Mesendoderm (in vitro differentiated cells): ENCODE measurements at regions not wholly inside any gene's neighbourhood (a gene's known extent, or its start where the extent isn't known, plus 50 kb on each side); places are given as distances from the start of the nearest gene placed in this dataset.
A peak's percentile ranks its signal among the peaks of the same experiment; 100 is the strongest.

Source experiments
- DNase-seq: peaks from one replicate; pipeline ENCODE4 v3.0.0; 2013
- H2AK5ac ChIP-seq: 2 replicates; pipeline ENCODE4 v1.6.1; 2013; ENCODE audit warnings: low read length, inconsistent platforms
- H2BK120ac ChIP-seq: 2 replicates; pipeline ENCODE4 v1.6.1; 2013; ENCODE audit warnings: low read depth, mild to moderate bottlenecking, low read length, moderate library complexity, mixed read lengths
- H2BK15ac ChIP-seq: replicated peaks from 2 replicates; pipeline ENCODE4 v1.6.1; 2013; ENCODE audit warnings: low read depth, mild to moderate bottlenecking, moderate library complexity
- H2BK5ac ChIP-seq: 2 replicates; pipeline ENCODE4 v1.6.1; 2013; ENCODE audit warnings: low read length, inconsistent platforms
- H3K18ac ChIP-seq: 2 replicates; pipeline ENCODE4 v1.6.1; 2013; ENCODE audit warnings: mild to moderate bottlenecking, low read length, mixed read lengths
- H3K23ac ChIP-seq: one replicate; pipeline ENCODE4 v1.6.1; 2013; ENCODE audit warnings: low read length
- H3K27ac ChIP-seq: 2 replicates; pipeline ENCODE4 v1.5.1; 2013; ENCODE audit warnings: low read depth, mild to moderate bottlenecking, inconsistent platforms, low read length, moderate library complexity
- H3K27me3 ChIP-seq: 2 replicates; pipeline ENCODE4 v1.6.1; 2013; ENCODE audit warnings: low read length, control low read depth, mild to moderate bottlenecking, inconsistent platforms; ENCODE audit not compliant: insufficient read depth, poor library complexity
- H3K36me3 ChIP-seq: 2 replicates; pipeline ENCODE4 v1.6.1; 2013; ENCODE audit warnings: low read length, inconsistent platforms; ENCODE audit not compliant: control insufficient read depth, insufficient read depth
- H3K4ac ChIP-seq: one replicate; pipeline ENCODE4 v1.6.1; 2013; ENCODE audit warnings: low read depth, mild to moderate bottlenecking, low read length, moderate library complexity
- H3K4me1 ChIP-seq: 2 replicates; pipeline ENCODE4 v1.6.1; 2013; ENCODE audit warnings: low read depth, low read length, inconsistent platforms; ENCODE audit not compliant: control insufficient read depth
- H3K4me2 ChIP-seq: 2 replicates; pipeline ENCODE4 v1.6.1; 2013; ENCODE audit warnings: low read length
- H3K4me3 ChIP-seq: 2 replicates; pipeline ENCODE4 v1.5.1; 2013; ENCODE audit warnings: mild to moderate bottlenecking, low read length
- H3K56ac ChIP-seq: one replicate; pipeline ENCODE4 v1.6.1; 2013; ENCODE audit warnings: low read length
- H3K79me1 ChIP-seq: 2 replicates; pipeline ENCODE4 v1.6.1; 2013; ENCODE audit warnings: low read length, inconsistent platforms
- H3K79me2 ChIP-seq: 2 replicates; pipeline ENCODE4 v1.6.1; 2013; ENCODE audit warnings: mild to moderate bottlenecking, low read length; ENCODE audit not compliant: control insufficient read depth, insufficient read depth
- H3K9ac ChIP-seq: 2 replicates; pipeline ENCODE4 v1.6.1; 2013; ENCODE audit warnings: low read length, inconsistent platforms
- H4K5ac ChIP-seq: one replicate; pipeline ENCODE4 v1.6.1; 2013; ENCODE audit warnings: low read length
- H4K8ac ChIP-seq: one replicate; pipeline ENCODE4 v1.6.1; 2013; ENCODE audit warnings: low read depth, mild to moderate bottlenecking, control low read depth, low read length, moderate library complexity
- WGBS: extraction: QIAGEN DNeasy Blood & Tissue Kit; methylation state at CpG from one replicate; pipeline ENCODE4 v1.1.7; 2013; ENCODE audit warnings: low lambda C conversion rate, missing lambda C conversion rate; ENCODE audit not compliant: insufficient coverage; ENCODE audit errors: extremely low coverage; 5-methylcytosine and 5-hydroxymethylcytosine counted together

DNA sequence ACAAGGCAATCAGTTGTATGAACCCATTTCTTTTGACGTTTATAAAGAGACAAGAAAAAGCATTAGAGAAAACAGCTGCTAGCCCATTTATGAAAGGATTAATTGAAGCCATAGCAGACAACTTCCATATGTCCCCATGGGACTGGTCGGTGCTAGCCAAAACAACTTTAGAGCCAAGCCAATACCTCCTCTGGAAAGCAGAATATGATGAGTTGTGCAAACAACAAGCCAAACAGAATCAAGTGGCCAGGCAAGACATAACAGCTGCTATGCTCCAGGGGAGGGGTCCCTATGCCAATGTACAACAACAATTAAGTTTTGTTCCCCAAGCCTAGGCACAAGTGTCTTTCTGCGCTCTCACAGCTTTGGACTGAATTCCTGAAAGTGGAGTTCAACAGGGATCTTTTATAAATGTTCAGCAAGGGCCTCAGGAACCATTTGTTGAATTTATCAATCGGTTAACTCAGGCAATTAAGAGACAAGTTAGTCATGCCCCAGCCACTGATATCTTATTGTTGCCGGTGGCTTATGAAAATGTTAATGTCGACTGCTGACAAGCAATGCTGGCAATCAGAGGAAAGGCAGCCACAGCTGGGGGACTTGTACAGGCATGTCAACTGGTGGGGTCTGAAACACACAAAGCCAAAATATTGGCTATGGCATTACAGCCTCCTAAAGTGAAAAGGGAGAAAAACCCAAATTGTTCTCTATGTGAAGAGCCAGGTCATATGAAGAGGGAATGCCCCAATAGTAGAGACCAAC is 1593.1 kb upstream of the TENM4 start:
- WGBS, result no CpG with 5 or more reads among the region's 6 CpGs
- no peak overlapping the region for H3K4me3 ChIP-seq
- H3K27me3 ChIP-seq, result no peaks in the 10 kb centered on the region
- no peaks in the 10 kb centered on the region for H3K36me3 ChIP-seq
- no peaks in the 10 kb centered on the region for H3K79me2 ChIP-seq
- peak overlapping the region; percentile 5 for H4K8ac ChIP-seq
- no peak overlapping the region for H3K4me2 ChIP-seq
- no peak overlapping the region for H2BK120ac ChIP-seq
- no peak overlapping the region for H3K23ac ChIP-seq
- peak overlapping the region; percentile 2 for H3K18ac ChIP-seq
- H3K56ac ChIP-seq, result no peak overlapping the region
- no peak for DNase-seq
- H4K5ac ChIP-seq, result no peak overlapping the region
- no peak overlapping the region for H2BK15ac ChIP-seq
- H3K4me1 ChIP-seq, result no peaks in the 10 kb centered on the region
- H3K9ac ChIP-seq, result no peak overlapping the region
- no peak overlapping the region for H3K4ac ChIP-seq
- no peak overlapping the region for H2BK5ac ChIP-seq
- H2AK5ac ChIP-seq, result no peak overlapping the region
- no peaks in the 10 kb centered on the region for H3K79me1 ChIP-seq
- H3K27ac ChIP-seq, result no peak overlapping the region

DNA sequence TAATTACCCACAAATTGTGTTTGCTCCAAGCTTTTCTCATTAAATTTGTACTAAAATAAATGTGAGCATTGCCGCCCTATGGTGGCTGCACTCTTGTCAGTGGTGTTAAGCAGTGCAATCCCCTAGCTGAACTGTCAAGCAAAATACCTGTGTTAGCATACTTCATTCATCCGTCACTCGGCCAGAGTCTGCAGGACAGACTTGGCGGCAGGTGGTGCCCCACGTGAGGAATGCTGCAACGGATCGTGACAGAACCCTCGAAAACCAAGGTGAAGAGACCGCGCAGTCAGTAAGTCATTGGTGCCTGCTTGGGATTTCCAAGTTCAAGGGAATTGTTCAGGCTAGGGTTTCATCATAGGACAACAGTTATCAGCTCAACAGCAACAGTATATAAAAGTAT is 1592.1 kb upstream of the TENM4 start:
- no peak overlapping the region for H2BK5ac ChIP-seq
- no peak overlapping the region for H2BK15ac ChIP-seq
- H2AK5ac ChIP-seq, result no peak overlapping the region
- H3K79me1 ChIP-seq, result no peaks in the 10 kb centered on the region
- H3K9ac ChIP-seq, result no peak overlapping the region
- no peak overlapping the region for H3K27ac ChIP-seq
- no peak overlapping the region for H3K4ac ChIP-seq
- no CpG with 5 or more reads among the region's 10 CpGs for WGBS
- H2BK120ac ChIP-seq, result no peak overlapping the region
- H3K36me3 ChIP-seq, result no peaks in the 10 kb centered on the region
- no peak overlapping the region for H3K4me3 ChIP-seq
- H3K4me1 ChIP-seq, result no peaks in the 10 kb centered on the region
- H4K8ac ChIP-seq, result no peak overlapping the region
- no peak overlapping the region for H3K18ac ChIP-seq
- no peak overlapping the region for H3K56ac ChIP-seq
- no peaks in the 10 kb centered on the region for H3K27me3 ChIP-seq
- H3K79me2 ChIP-seq, result no peaks in the 10 kb centered on the region
- no peak overlapping the region for H3K23ac ChIP-seq
- H4K5ac ChIP-seq, result no peak overlapping the region
- H3K4me2 ChIP-seq, result no peak overlapping the region
- no peak for DNase-seq

- WGBS, result no CpG with 5 or more reads among the region's 1 CpG
- no peak overlapping the region for H3K4me3 ChIP-seq
- H3K27ac ChIP-seq, result no peak overlapping the region
- no peaks in the 10 kb centered on the region for H3K36me3 ChIP-seq
- H3K27me3 ChIP-seq, result no peaks in the 10 kb centered on the region
- no peak overlapping the region for H2AK5ac ChIP-seq
- H3K79me2 ChIP-seq, result no peaks in the 10 kb centered on the region
- no peak overlapping the region for H4K5ac ChIP-seq
- no peak overlapping the region for H3K4me2 ChIP-seq
- no peak overlapping the region for H3K23ac ChIP-seq
- no peaks in the 10 kb centered on the region for H3K79me1 ChIP-seq
- no peak overlapping the region for H2BK120ac ChIP-seq
- no peak overlapping the region for H4K8ac ChIP-seq
- no peaks in the 10 kb centered on the region for H3K4me1 ChIP-seq
- H3K4ac ChIP-seq, result no peak overlapping the region
- no peak overlapping the region for H3K9ac ChIP-seq
- DNase-seq, result peak; percentile 7
- H3K18ac ChIP-seq, result no peak overlapping the region
- no peak overlapping the region for H2BK15ac ChIP-seq
- no peak overlapping the region for H3K56ac ChIP-seq
- H2BK5ac ChIP-seq, result no peak overlapping the region
Measured at GRCh38 chr11:81030186-81030585, 1589.4 kb upstream of the TENM4 start.

DNA sequence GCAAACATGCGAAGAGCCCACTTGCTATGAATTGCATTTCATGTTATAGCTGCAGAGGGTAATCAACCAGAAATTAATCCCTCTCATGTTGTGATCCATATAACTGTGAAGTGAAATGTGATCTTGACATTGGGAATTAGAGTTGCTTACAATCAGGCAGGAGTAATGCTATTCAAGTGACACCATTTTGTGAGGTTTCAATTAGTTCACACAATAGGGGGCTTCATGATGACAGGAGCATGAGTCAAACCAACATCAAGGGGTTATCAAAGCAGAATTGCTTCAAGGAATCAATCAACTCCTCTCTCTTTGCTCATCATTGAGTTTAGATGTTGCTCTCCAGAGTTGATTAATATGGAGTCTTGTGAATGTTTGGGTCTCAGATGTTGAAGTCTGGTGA is 1585.2 kb upstream of the TENM4 start:
- Histone ChIP-seq H3K4me3 (no peak overlapping the region), H2BK5ac (no peak overlapping the region), H4K8ac (no peak overlapping the region), H3K27me3 (no peaks in the 10 kb centered on the region), H2BK120ac (no peak overlapping the region), H3K4me1 (no peaks in the 10 kb centered on the region), H3K23ac (no peak overlapping the region), H2BK15ac (no peak overlapping the region), H3K18ac (no peak overlapping the region), H3K9ac (no peak overlapping the region), H3K79me2 (no peaks in the 10 kb centered on the region), H3K36me3 (no peaks in the 10 kb centered on the region), H3K4ac (no peak overlapping the region), H3K4me2 (no peak overlapping the region), H2AK5ac (no peak overlapping the region), H3K56ac (no peak overlapping the region), H4K5ac (no peak overlapping the region), H3K27ac (no peak overlapping the region), H3K79me1 (no peaks in the 10 kb centered on the region)
- peak; percentile 39 for DNase-seq
- no CpG with 5 or more reads among the region's 1 CpG for WGBS

DNA sequence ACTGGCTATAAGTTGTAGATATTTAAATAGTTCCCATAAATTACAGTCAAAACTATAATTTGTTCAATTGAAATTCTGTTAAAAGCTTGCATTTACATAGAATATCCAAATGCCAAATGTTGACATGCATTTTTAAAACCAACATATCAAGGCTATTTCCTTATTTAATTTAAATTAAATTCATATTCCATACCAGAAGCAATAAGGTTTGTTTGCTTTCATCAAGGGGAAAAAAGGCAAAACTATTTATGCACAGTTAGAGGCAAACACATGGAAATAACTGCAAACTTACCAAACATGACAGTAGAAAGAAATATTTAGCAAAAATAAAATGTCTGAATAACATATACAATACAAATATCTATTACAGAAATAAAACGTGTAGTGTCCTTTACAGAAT is 1581.2 kb upstream of the TENM4 start:
- H2BK15ac ChIP-seq, result no peak overlapping the region
- H3K4me2 ChIP-seq, result no peak overlapping the region
- no peaks in the 10 kb centered on the region for H3K79me1 ChIP-seq
- no peaks in the 10 kb centered on the region for H3K4me1 ChIP-seq
- H3K27ac ChIP-seq, result no peak overlapping the region
- no peak for DNase-seq
- no CpG with 5 or more reads among the region's 1 CpG for WGBS
- H2BK5ac ChIP-seq, result no peak overlapping the region
- no peaks in the 10 kb centered on the region for H3K36me3 ChIP-seq
- no peak overlapping the region for H4K8ac ChIP-seq
- no peak overlapping the region for H3K56ac ChIP-seq
- H3K4ac ChIP-seq, result no peak overlapping the region
- H3K79me2 ChIP-seq, result no peaks in the 10 kb centered on the region
- no peak overlapping the region for H2BK120ac ChIP-seq
- H4K5ac ChIP-seq, result no peak overlapping the region
- H3K4me3 ChIP-seq, result no peak overlapping the region
- H2AK5ac ChIP-seq, result no peak overlapping the region
- H3K9ac ChIP-seq, result no peak overlapping the region
- no peak overlapping the region for H3K18ac ChIP-seq
- no peaks in the 10 kb centered on the region for H3K27me3 ChIP-seq
- no peak overlapping the region for H3K23ac ChIP-seq

DNA sequence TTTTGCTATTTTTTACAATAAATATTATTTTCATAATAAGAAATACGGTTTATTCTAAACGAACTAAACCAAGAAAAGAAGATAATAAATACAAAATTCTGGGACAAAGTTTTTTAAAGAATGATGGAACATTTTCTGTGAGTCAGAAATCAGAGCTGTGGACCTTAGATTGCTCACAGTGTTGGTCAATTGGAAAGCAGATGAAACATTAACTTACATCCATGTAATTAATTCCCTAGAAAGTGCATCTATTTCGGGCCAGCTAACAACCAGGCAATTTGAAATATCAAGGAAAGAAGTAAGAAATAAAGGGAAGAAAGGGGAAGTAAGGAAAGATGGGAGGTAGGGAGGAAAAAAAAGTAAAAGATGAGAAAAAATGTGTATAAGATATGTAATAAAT is 1569.8 kb upstream of the TENM4 start:
- Histone ChIP-seq H3K4me1 (no peaks in the 10 kb centered on the region), H3K36me3 (no peaks in the 10 kb centered on the region), H2BK15ac (no peak overlapping the region), H3K79me1 (no peaks in the 10 kb centered on the region), H2AK5ac (no peak overlapping the region), H3K4me3 (no peak overlapping the region), H3K27me3 (no peaks in the 10 kb centered on the region), H3K79me2 (no peaks in the 10 kb centered on the region), H3K4ac (no peak overlapping the region), H4K8ac (no peak overlapping the region), H3K27ac (no peak overlapping the region), H3K18ac (no peak overlapping the region), H2BK120ac (no peak overlapping the region), H4K5ac (no peak overlapping the region), H3K4me2 (no peak overlapping the region), H3K56ac (no peak overlapping the region), H2BK5ac (no peak overlapping the region), H3K9ac (no peak overlapping the region), H3K23ac (no peak overlapping the region)
- DNase-seq, result no peak
- no CpG with 5 or more reads among the region's 3 CpGs for WGBS
